Embryonic facial prominence (tissue), 1 donor: ENCODE measurements at regions not wholly inside any gene's neighbourhood (a gene's known extent, or its start where the extent isn't known, plus 50 kb on each side); places are given as distances from the start of the nearest gene placed in this dataset.
"Not testable (repeated sequence)": the region's sequence is repeated elsewhere in the genome, so short reads cannot be mapped to it uniquely, and the experiment has no call there.

Experiments
- DNase-seq: peaks from one replicate; pipeline ENCODE4 v3.0.0-alpha.2; 2016; ENCODE audit errors: extremely low spot score

DNA sequence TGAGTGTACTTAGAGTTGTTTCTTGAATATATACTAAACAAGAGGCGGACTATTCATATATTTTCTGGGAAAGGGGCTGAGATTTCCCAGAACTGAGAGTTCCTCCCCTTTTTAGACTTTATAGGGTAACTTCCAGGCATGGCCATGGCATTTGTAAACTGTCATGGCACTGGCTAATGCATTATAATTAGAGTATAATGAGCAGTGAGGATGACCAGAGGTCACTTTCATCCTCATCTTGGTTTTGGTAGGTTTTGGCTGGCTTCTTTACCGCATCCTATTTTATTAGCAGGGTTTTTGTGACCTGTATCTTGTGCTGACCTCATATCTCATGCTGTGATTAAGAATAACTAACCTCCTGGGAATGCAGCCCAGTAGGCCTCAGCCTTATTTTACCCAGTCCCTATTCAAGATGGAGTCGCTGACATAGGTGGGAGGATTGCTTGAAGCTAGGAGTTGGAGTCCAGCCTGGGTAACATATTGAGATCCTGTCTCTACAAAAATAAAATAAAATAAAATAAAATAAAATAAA lies 91.4 kb downstream of the MOBP start:
- DNase-seq, result no peak

GRCh38 chr3:39559543-39559942 lies 92.1 kb downstream of the MOBP start:
- no peak for DNase-seq

DNA sequence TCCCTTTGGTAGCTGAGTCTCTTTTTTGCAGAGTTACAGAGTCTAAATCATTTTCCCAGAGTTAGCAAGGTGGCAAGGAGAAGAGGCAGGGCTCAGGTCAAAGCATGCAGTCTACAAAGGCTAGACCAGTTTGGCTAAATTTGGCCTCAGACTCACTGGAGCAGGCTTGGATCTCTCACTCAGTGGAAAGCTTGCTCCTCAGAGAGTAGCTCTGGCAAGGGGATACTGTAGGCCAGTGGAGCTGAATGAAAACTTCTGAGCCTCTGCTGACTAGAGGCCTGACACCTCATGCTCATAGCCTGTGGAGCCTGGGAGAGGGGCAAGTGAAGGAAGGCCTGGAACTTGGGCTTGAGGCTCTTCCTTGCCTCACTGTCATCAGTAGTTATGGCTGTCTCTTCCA lies 101.0 kb downstream of the MOBP start:
- DNase-seq, result no peak

DNA sequence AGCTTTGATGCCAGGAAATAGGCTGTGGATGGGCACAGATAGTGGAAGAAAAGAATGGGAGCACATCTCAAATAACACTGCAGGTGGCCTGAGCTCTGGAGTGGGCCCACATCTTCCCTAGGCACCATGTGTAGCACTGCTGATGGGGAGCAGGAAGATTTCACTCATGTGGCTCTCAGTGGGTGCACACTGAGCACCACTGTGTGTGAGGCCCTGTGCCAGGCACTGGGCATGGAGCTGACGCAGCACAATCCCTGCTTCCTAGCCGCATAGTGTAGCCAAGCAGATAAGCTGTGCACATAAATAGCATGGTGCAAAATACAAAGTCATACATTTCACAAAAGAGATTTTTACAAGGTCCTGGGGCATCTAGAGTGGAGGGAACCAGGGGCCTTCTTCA lies 101.6 kb downstream of the MOBP start:
- no peak for DNase-seq

- no peak for DNase-seq
Observed at GRCh38 chr3:39573392-39573791, 105.9 kb downstream of the MOBP start.

GRCh38 chr3:39577541-39577940 lies 110.1 kb downstream of the MOBP start:
- no peak for DNase-seq

- DNase-seq, result not testable (repeated sequence)
Observed at GRCh38 chr3:39586215-39586614, 118.7 kb downstream of the MOBP start.

DNA sequence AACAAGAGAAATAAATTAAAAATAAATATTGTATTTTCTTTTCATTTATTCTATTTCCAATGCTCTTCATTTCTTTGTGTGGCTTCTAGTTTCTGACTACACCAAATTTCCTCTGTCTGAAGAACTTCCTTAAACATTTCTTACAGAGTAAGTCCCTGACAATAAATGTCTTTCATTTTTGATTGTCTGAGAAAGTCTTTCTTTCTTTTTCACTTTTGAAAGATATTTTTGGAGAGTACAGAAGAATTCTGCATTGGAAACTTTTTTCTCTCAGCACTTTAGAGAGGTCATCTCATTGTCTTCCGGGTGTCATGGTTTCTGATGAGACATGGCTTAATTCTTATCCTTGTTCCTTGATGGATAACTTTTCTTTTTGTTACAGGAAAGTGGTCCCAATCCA lies 119.6 kb downstream of the MOBP start:
- no peak for DNase-seq

- no peak for DNase-seq
Observed at GRCh38 chr3:39590806-39591205, 123.3 kb downstream of the MOBP start.

GRCh38 chr3:39592311-39593050 lies 125.0 kb downstream of the MOBP start:
- DNase-seq, result no peak

- no peak for DNase-seq
Observed at GRCh38 chr3:39593341-39593740, 125.9 kb downstream of the MOBP start.

GRCh38 chr3:39601241-39601640 lies 133.8 kb downstream of the MOBP start:
- no peak for DNase-seq

GRCh38 chr3:39605837-39606236 lies 138.4 kb downstream of the MOBP start:
- DNase-seq, result no peak

DNA sequence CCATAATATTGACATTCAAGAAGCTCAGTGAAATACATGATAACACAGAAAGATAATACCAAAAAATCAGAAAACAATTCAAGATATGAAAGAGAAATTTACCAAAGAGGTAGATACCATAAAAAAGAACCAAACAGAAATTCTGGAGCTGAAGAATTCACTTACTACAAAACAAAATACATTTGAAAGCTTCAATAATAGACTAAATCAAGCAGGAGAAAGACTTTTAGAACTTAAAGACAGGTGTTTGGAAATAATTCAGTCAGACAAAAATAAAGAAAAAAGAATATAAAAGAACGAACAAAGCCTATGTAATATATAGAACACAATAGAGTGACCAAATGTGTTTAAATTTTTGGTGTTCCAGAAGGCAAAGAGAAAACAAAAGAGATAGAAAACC lies 158.7 kb downstream of the MOBP start:
- no peak for DNase-seq

- no peak for DNase-seq
Observed at GRCh38 chr3:39631136-39631535, 163.7 kb downstream of the MOBP start.

DNA sequence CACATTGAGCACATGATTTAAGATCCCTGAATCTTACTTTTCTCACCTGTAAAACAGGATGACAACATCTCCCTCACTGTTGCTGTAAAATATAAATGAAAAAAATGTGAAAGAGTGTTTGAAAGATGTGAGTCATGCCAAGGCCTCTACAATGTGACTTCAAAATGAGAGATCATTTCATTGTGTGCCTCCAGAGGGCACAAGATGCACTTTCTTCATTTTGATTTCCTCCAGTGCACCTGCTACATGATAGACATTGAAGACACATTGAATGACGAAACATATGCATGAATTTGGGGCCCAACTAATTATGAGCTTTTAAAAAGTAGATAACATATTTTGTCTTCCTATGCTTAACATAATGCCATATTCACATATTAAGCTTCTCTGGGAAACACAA lies 170.3 kb downstream of the MOBP start:
- no peak for DNase-seq

DNA sequence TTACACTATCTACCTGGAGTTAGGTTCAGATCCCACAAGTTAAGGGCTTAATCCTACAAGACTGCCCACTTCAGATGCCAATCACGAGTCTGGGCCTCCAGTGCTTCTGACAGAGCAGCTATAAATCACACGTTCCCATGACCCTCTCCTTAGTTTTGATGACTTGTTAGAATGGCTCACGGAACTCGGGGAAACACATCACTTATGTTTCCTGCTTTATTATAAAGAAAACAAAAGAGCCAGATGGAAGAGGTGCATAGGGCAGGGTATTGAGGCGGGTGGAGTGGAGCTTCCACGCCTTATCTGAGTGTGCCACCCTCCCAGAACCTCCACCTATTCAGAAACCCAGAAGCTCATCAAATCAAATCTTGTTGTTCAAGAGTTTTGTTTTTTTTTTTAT lies 170.8 kb downstream of the MOBP start:
- no peak for DNase-seq

DNA sequence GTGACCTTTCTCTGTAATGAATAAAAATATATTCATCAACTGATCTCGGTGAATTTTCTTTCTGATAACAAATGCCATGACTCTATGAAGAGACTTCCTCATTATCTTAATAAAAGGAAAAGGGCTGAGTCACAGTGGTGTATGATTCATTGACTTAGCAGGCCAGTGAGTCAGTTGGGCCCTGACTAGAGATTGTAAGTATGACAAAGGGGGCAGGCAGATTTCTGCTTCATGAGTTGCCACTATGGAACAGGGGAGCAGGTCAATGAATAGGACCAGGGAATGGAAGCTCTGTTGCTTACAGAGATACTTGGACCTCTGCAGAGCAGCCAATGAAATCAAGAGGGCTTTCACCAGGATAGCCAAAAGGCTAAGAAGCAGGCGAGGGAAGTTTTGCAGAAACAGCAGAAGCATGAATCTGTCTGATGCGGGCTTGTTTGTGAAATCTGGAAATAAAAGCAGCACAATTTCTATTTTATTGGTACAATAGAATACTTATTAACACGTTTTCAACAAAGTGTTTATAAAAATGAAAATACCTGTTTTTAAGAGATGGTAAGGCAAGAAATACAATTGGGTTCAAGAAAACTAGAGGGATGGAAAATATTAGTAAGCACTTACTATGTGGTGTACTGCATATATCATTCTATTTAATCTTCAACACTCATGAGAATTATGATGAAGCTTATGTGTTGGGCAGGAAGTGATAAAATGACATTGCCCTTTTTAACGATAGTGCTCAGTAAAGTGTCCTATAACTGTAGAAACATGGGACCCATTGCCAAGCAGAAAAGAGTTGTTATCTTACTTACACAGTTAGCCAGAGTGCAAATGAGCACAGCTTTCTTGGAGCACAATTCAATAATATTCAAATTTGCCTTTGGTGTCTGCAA lies 169.8 kb upstream of the MYRIP start:
- no peak for DNase-seq

DNA sequence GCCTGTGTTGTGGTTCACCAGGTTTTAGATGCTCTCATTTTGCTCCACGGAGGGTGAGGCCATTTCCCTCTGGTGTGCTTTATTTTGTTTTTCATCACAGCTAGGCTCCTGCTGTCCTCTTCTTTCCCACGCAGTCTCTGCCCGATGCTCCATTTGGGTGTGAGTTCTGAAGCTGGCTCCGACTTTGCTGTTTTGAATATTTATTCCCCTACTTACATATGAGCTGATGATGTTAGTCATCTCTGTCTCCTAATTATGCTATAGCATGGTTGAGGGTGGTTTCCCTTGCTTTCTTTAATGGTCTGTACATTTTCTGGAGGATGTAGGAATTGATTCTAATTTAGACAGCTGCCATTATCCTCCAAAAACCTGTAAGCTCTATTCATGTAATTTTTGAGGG lies 168.1 kb upstream of the MYRIP start:
- DNase-seq, result no peak

DNA sequence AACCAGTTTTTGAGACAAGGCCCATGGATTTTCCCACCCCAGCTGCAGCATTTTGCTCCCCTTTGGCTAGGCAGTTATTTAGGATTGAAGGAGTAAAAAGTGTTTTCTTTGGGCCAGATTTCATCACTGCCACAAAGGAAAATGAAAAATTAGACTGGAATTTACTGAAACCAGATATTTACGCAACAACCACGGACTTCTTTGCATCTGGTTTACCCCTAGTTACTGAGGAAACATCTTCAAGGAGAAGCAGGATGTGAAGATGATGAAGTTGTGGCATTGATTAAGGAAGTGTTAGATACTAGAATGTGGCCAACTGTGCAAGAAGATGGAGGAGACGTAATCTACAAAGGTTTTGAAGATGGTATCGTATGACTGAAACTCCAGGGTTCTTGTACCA lies 165.2 kb upstream of the MYRIP start:
- DNase-seq, result no peak

DNA sequence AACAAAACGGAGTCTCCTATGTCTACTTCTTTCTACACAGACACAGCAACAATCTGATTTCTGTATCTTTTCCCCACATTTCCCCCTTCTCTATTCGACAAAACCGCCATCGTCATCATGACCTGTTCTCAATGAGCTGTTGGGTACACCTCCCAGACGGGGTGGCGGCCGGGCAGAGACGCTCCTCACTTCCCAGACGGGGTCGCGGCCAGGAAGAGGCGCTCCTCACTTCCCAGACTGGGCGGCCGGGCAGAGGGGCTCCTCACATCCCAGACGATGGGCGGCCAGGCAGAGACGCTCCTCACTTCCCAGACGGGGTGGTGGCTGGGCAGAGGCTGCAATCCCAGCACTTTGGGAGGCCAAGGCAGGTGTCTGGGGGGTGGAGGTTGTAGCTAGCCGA lies 158.2 kb upstream of the MYRIP start:
- not testable (repeated sequence) for DNase-seq

GRCh38 chr3:39651993-39652739 lies 157.2 kb upstream of the MYRIP start:
- DNase-seq, result no peak
